ENCODE measurements at regions not wholly inside any gene's neighbourhood (a gene's known extent, or its start where the extent isn't known, plus 50 kb on each side); places are given as distances from the start of the nearest gene placed in this dataset.
"Not testable (repeated sequence)": the region's sequence is repeated elsewhere in the genome, so short reads cannot be mapped to it uniquely, and the experiment has no call there.

DNA sequence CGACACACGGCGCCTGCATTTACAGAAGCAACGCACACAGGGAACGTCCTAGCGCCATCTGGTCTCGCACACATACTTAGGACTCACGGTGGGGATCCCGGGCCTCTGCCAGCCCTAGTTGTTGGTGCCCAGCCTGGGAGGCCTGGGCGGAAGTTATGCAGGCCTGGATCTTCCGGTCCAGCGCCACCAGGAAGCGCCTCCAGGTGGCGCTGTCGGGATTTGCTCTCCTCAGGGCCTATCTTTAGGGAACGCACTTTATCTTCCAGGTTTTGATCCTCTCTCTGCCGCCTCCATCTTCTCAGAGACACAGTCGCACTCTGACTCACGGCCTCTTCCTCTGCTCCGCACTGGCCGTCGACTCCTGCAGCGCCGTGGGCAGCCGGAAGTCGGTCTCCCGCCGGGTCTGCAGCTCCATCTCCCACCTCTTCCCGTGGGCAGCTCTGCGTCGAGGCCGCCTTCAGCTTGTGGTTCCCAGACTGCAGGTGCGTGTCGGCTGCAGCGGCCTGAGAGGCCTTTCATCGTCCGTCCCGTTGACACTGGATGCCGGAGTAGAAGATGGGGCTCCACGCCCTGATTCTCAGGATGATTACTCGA, 760.4 kb downstream of the TMEM121 start:
- TF ChIP-seq, protein P1, sequence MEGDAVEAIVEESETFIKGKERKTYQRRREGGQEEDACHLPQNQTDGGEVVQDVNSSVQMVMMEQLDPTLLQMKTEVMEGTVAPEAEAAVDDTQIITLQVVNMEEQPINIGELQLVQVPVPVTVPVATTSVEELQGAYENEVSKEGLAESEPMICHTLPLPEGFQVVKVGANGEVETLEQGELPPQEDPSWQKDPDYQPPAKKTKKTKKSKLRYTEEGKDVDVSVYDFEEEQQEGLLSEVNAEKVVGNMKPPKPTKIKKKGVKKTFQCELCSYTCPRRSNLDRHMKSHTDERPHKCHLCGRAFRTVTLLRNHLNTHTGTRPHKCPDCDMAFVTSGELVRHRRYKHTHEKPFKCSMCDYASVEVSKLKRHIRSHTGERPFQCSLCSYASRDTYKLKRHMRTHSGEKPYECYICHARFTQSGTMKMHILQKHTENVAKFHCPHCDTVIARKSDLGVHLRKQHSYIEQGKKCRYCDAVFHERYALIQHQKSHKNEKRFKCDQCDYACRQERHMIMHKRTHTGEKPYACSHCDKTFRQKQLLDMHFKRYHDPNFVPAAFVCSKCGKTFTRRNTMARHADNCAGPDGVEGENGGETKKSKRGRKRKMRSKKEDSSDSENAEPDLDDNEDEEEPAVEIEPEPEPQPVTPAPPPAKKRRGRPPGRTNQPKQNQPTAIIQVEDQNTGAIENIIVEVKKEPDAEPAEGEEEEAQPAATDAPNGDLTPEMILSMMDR (IDR thresholded peaks at IDR 0.05; ENCODE audit: extremely low read depth, missing control alignments), result peak; percentile 39
- peak; percentile 66 for DNase-seq (ENCODE audit: low spot score)

DNA sequence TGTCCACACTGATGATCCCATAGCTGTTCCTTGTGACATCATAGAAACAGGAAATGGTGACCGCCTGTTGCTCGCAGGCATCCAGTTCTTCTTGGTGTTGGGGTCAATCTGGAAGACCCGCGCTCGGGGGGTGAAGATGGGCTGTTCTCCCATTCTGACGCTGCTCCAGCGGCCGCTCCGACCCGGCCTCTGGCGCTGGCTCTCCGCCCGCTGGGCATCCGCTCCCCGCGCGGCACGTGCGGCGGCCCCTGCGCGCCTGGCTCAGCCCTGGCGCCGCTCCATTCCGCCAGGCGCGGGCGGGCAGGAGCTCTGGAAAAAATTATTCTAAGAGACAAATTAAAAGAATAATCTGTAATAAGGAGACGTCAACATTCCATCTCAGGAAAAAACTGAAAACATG, 761.1 kb downstream of the TMEM121 start:
- DNase-seq (ENCODE audit: low spot score), result no peak
- TF ChIP-seq, protein P1 (IDR thresholded peaks at IDR 0.05; ENCODE audit: extremely low read depth, missing control alignments), result no peak

DNA sequence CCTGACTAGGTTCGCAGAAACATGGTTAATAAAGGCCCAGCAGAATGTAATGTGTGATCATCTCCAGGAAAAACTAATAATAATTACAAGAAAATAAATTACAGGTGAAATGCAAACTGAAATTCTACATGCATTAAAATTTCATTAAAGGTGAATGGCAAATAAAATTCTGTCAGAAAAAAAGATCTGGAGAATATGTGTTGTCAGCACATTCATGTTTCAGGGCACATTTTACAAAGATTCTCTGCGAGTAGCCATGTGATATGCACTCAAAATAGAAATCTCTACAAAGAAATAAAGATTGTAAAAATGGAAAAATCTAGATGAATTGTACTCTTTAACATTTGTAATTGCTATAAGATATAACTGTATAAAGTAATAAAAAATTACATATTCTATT, 765.2 kb downstream of the TMEM121 start:
- TF ChIP-seq, protein P1 (IDR thresholded peaks at IDR 0.05; ENCODE audit: extremely low read depth, missing control alignments), result no peak
- DNase-seq (ENCODE audit: low spot score), result no peak

DNA sequence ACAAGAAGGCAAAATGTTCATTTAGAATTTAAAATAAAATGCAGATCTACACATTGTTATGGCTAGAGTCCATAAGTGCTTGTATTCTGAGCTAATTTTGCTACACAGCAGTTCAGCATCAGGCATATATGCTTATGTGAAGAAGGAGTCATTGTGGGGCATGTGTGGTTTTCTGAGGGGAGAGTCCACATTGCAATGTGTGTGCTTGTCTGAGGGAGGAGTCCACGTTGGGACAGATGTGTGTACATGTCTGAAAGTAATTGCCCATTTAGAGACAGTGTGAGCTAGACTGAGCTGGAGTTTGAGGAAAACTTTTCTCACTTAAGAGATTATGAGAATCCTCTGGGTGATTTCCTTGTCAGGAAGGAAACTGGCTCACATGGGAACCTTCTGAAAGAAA, 767.9 kb downstream of the TMEM121 start:
- DNase-seq (ENCODE audit: low spot score), result no peak
- TF ChIP-seq, protein P1 (IDR thresholded peaks at IDR 0.05; ENCODE audit: extremely low read depth, missing control alignments), result no peak

DNA sequence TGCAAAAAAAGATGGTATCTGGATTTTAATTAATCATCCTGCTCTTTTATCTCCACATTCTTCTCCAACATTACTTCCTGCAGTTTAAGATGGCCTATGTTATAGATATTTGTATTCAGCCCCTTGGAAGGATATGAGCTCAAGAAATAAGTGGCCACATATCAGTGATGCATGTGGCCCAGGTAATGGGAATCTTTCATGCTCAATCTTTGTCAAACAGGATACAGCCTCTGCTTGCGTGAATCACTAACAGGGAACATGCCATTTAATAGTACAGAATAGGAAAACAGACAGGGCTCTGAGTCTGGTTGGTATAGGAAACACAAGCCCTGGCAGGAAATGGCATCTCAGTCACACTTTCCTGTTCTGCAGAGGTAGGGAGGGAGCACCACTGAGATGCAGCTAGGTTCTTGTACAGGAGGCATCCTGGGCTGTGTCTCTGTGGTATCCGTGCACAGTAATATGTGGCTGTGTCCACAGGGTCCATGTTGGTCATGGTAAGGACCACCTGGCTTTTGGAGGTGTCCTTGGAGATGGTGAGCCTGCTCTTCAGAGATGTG, 774.6 kb downstream of the TMEM121 start:
- DNase-seq (ENCODE audit: low spot score), result not testable (repeated sequence)

DNA sequence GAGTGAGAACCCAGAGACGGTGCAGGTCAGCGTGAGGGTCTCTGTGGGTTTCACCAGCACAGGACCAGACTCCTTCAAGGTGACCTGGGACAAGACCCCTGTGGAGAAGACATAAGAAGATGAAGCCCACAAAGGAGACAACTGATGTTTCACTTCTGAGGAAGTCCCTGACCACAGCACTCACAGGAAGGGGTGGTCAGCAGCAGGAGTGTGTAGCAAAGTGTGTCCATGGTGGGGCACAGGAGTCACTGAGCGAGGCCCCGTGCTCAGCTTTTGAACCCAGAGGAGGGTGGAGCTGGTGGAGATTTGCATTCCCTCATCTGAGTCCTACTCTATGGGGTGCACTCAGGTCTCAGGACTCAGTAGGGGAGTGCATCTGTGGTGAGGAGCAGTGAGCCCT, 775.2 kb downstream of the TMEM121 start:
- not testable (repeated sequence) for DNase-seq (ENCODE audit: low spot score)

DNA sequence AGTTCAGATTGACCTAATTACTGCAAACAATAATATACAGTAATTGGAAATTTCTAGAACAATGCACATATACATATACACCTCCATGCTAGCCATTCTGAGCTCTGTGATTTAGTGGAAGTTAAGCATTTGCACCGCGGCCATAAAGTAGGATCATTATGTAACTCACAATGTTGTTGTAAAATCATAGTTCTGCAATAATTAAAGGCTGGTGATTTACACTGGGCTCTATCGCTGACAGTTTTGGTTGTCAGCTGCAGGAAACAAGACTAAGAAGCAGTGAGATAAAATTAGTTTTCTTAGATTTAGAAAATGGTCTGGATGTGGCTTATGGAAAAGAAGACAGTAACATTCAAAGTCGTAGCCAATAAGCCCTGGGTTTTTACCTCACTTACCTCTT, 776.3 kb downstream of the TMEM121 start:
- TF ChIP-seq, protein P1 (IDR thresholded peaks at IDR 0.05; ENCODE audit: extremely low read depth, missing control alignments), result no peak
- DNase-seq (ENCODE audit: low spot score), result no peak

DNA sequence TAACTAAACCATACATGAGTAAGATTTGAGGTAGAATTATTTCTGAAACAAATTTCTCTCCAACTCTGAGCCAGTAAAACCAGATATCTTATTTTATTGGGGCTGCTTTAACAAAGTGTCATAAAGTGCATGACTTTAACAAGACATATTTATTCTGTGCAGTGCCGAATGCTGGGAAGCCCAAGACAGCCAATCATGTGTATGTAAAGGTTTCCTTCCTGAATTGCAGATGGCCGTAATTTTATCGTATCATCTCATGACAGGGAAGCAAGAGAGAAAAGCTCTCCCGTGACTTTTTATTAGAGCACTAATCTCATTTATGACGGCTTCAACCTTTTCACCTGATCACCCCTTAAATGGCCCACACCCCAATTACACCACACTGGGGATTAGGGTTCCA, 777.9 kb downstream of the TMEM121 start:
- no peak for DNase-seq (ENCODE audit: low spot score)
- TF ChIP-seq, protein P1 (IDR thresholded peaks at IDR 0.05; ENCODE audit: extremely low read depth, missing control alignments), result no peak

Data from GM20000 (cell line).